NCI-H1417 (cell line): ENCODE measurements at regions not wholly inside any gene's neighbourhood (a gene's known extent, or its start where the extent isn't known, plus 50 kb on each side); places are given as distances from the start of the nearest gene placed in this dataset.

Experiments used
- DNase-seq, 3 experiments: peaks; one replicate each; lab custom pipeline; 2025; lab: John Stamatoyannopoulos, UW

- DNase-seq = no peak
These were observed 50.2 kb upstream of the ACTRT2 start for GRCh38 chr1:2971101-2971501.
